ENCODE measurements at regions not wholly inside any gene's neighbourhood (a gene's known extent, or its start where the extent isn't known, plus 50 kb on each side); places are given as distances from the start of the nearest gene placed in this dataset.

- H3K4me1 Mint-ChIP-seq = no peaks in the 10 kb centered on the region
- H3K27ac Mint-ChIP-seq = no peak overlapping the region
- H3K36me3 ChIP-seq (replicated peaks in 1 of 2; ENCODE audit: control extremely low read depth in 1 of 2, control insufficient read depth in 1 of 2, extremely low read depth in 1 of 2, insufficient read depth in 2 of 2, low read length in 1 of 2) = no peaks in the 10 kb centered on the region
- H3K4me3 Mint-ChIP-seq = no peak overlapping the region
- H3K9me3 ChIP-seq (ENCODE audit: control extremely low read depth in 1 of 3, control insufficient read depth in 2 of 3, insufficient read depth in 1 of 3, low read length in 2 of 3) = no peaks in the 10 kb centered on the region
- ATAC-seq (ENCODE audit: low read depth) (no peak), DNase-seq (no peak)
- no peak overlapping the region for H3K27ac ChIP-seq (ENCODE audit: low read length in 2 of 2)
- no peak overlapping the region for H3K4me2 ChIP-seq (replicated peaks; ENCODE audit: low read depth, low read length, poor library complexity, severe bottlenecking)
- CTCF ChIA-PET = no interaction called here
- peaks cover 4% of the 10 kb centered on the region for H3K9me3 Mint-ChIP-seq (ENCODE audit: insufficient read depth)
- no peaks in the 10 kb centered on the region for H3K27me3 Mint-ChIP-seq
- H2AFZ ChIP-seq (ENCODE audit: insufficient read depth, low read depth, low read length, poor library complexity, severe bottlenecking) = no peak overlapping the region
- H3K9ac ChIP-seq (ENCODE audit: low read length) = no peak overlapping the region
- H3K4me3 ChIP-seq (ENCODE audit: control extremely low read depth in 1 of 5, extremely low read depth in 1 of 5, insufficient read depth in 1 of 5, low read depth in 2 of 5, low read length in 4 of 5) = no peak overlapping the region
- intact Hi-C loops (cut with micrococcal nuclease) = no loop called here
- no peaks in the 10 kb centered on the region for H4K20me1 ChIP-seq (ENCODE audit: control insufficient read depth, insufficient read depth, low read length, poor library complexity, severe bottlenecking)
- POLR2A ChIA-PET = no interaction called here
- H3K4me1 ChIP-seq (ENCODE audit: control insufficient read depth in 2 of 2, insufficient read depth in 2 of 2, low read length in 2 of 2) = no peaks in the 10 kb centered on the region
- no peak for TF ChIP-seq CTCF (IDR thresholded peaks at IDR 0.05)
- no peak for TF ChIP-seq EZH2 (IDR thresholded peaks at IDR 0.05; ENCODE audit: borderline replicate concordance, insufficient read depth, low read depth, low read length, poor library complexity, severe bottlenecking)
- WGBS (ENCODE audit: insufficient coverage) = 60% methylated on average over 1 of the region's 2 CpGs
- H3K79me2 ChIP-seq (ENCODE audit: control insufficient read depth, insufficient read depth, low read length) = no peaks in the 10 kb centered on the region
- H3K27me3 ChIP-seq (replicated peaks in 1 of 4; ENCODE audit: control extremely low read depth in 1 of 4, control insufficient read depth in 3 of 4, insufficient read depth in 4 of 4, low read length in 3 of 4) = no peaks in the 10 kb centered on the region
These were observed 222.9 kb upstream of the LMO3 start for GRCh38 chr12:16828891-16829290.

DNA sequence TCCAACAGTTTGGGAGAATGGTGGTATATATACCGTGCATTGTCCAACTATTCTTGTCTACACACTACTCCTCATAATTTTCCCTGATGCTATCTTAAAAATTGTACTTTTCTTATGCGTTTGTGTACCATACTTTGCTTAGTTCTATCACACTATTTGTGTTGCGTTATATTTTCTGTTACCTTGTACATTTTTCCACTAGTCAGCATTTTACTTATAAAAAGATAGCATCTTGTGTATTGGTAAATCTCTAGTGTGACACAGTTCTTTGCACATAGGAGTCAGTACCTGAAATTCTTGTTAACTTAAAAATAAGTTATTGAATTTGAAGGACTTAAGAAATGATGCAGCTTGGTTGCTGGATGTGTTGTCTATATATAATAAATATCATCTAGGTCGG lies 201.8 kb upstream of the LMO3 start:
- H3K27ac ChIP-seq (ENCODE audit: low read length in 2 of 2) = no peak overlapping the region
- no peak overlapping the region for H3K4me3 ChIP-seq (ENCODE audit: control extremely low read depth in 1 of 5, extremely low read depth in 1 of 5, insufficient read depth in 1 of 5, low read depth in 2 of 5, low read length in 4 of 5)
- ChIA-PET CTCF (no interaction called here), POLR2A (no interaction called here)
- no peaks in the 10 kb centered on the region for H3K27me3 ChIP-seq (replicated peaks in 1 of 4; ENCODE audit: control extremely low read depth in 1 of 4, control insufficient read depth in 3 of 4, insufficient read depth in 4 of 4, low read length in 3 of 4)
- ATAC-seq (ENCODE audit: low read depth) (no peak), DNase-seq (no peak)
- no peaks in the 10 kb centered on the region for H3K36me3 ChIP-seq (replicated peaks in 1 of 2; ENCODE audit: control extremely low read depth in 1 of 2, control insufficient read depth in 1 of 2, extremely low read depth in 1 of 2, insufficient read depth in 2 of 2, low read length in 1 of 2)
- 50% methylated on average over 1 of the region's 4 CpGs for WGBS (ENCODE audit: insufficient coverage)
- H3K79me2 ChIP-seq (ENCODE audit: control insufficient read depth, insufficient read depth, low read length) = no peaks in the 10 kb centered on the region
- H3K9me3 Mint-ChIP-seq (ENCODE audit: insufficient read depth) = peaks cover 7% of the 10 kb centered on the region
- no peak overlapping the region for H2AFZ ChIP-seq (ENCODE audit: insufficient read depth, low read depth, low read length, poor library complexity, severe bottlenecking)
- TF ChIP-seq EZH2 (IDR thresholded peaks at IDR 0.05; ENCODE audit: borderline replicate concordance, insufficient read depth, low read depth, low read length, poor library complexity, severe bottlenecking) = no peak
- TF ChIP-seq CTCF (IDR thresholded peaks at IDR 0.05) = no peak
- H3K9ac ChIP-seq (ENCODE audit: low read length) = no peak overlapping the region
- H3K27ac Mint-ChIP-seq = no peak overlapping the region
- no peaks in the 10 kb centered on the region for H4K20me1 ChIP-seq (ENCODE audit: control insufficient read depth, insufficient read depth, low read length, poor library complexity, severe bottlenecking)
- H3K4me1 ChIP-seq (ENCODE audit: control insufficient read depth in 2 of 2, insufficient read depth in 2 of 2, low read length in 2 of 2) = no peaks in the 10 kb centered on the region
- H3K4me2 ChIP-seq (replicated peaks; ENCODE audit: low read depth, low read length, poor library complexity, severe bottlenecking) = no peak overlapping the region
- no peak overlapping the region for H3K4me3 Mint-ChIP-seq
- no peaks in the 10 kb centered on the region for H3K27me3 Mint-ChIP-seq
- H3K4me1 Mint-ChIP-seq = no peaks in the 10 kb centered on the region
- H3K9me3 ChIP-seq (ENCODE audit: control extremely low read depth in 1 of 3, control insufficient read depth in 2 of 3, insufficient read depth in 1 of 3, low read length in 2 of 3) = no peaks in the 10 kb centered on the region
- intact Hi-C loops (cut with micrococcal nuclease) = no loop called here

Data from B cell (primary cell).